ENCODE measurements at regions not wholly inside any gene's neighbourhood (a gene's known extent, or its start where the extent isn't known, plus 50 kb on each side); places are given as distances from the start of the nearest gene placed in this dataset.

DNA sequence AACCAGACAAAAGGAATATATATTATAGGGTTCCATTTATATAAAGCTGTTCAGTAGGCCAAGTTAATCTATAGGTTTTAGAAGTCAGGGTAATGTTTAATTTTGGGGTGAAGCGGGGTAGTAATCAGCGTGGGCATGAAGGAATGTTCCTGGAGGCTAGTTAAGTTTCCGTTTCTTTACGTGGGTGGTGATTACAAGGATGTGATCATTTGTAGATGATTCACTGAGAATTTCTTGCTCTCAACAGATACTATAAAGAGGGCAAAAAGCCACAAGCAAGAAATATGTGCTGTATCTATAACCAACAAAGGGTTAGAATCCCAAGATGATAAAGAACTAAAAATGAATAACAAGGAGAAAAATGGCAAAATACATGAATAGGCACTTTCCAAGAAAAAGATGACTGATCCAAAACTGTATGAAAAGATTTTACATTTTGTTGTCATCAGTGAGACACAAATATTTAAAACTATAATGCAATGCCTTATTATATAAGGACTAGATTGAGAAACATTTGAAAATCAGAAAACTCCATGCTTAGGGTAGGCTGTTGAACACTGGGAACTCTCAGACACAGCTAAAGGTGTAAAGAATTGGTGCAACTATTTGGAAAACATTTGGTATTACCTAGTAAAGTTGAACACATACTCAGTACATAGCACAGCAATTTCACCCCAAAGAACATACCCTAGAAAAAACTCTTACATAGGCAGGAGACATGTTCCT, 224.3 kb upstream of the S1PR3 start:
- no peak for DNase-seq

DNA sequence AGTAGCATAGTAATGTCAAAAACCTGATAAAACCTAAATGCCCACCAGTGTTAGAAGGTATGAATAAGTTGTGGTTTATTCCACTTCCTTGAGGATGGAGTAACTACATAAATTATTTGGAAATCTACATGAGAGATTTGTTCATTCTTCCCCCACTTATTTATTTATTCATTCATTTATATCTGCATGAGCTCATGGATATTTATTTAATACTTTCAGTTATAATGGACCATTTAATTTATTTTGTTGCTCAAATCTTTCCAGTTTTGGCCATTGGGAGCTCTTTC, 223.8 kb upstream of the S1PR3 start:
- no peak for DNase-seq

DNA sequence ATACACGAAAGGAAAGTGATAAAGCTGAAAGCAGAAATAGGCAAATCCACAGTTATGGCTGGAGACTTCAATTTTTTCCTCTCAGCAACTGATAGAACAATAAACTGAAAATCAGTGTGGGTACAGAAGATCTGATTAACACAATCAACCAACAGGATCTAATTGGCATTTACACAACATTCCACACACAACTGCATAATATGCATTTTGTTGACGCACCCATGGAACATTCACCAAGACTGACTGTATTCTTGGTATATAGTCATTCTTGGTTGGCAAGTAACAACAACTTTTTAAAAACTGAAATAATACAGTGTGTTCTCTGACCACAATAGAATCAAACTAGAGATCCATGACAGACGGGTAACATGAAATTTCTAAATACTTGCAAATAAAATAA, 218.7 kb upstream of the S1PR3 start:
- DNase-seq: no peak

DNA sequence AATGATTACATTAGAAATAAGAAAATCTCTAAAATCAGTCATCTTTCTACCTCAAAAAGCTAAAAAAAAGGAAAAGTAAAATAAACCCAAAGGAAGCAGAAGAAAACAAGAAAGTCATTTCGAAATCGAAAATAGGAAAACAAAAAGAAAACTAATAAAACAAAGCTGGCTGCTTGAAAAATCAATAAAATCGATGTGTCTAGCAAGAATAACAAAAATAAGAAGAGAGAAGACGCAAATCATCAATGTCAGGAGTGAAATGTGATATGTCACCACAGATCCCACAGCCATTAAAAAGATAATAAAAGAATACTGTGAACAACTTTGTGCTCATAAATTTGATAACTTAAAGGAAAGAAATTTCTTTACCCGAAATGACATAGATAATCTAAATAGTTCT, 218.1 kb upstream of the S1PR3 start:
- no peak for DNase-seq

DNA sequence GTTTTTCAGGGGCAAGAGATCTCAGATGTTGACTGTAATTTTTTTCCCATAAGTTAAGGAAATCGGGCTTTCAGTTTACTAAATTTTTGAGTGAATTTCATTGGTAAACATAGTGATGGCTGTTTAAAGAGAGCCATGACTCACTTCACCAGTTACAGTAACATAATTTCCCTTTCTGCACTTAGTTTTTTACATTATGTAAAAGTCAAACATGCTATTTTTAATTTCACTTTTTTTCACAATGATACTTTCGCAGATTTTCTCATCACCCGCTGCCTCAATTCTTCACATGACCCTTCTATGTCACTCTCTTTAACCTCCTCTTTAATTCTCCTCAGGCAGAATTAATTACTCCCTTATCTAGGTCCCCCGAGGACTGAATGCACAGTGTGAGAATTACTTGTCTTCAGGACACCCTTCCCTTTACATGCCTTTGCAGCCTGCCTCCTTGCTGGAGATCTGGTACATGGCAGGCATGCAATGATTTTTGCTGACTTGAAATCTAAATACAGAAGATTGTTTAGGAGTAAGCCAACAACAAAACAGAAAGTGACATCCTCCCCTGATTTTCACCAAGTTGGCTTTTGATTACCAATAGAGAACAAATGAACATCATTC, 217.5 kb upstream of the S1PR3 start:
- no peak for DNase-seq

DNA sequence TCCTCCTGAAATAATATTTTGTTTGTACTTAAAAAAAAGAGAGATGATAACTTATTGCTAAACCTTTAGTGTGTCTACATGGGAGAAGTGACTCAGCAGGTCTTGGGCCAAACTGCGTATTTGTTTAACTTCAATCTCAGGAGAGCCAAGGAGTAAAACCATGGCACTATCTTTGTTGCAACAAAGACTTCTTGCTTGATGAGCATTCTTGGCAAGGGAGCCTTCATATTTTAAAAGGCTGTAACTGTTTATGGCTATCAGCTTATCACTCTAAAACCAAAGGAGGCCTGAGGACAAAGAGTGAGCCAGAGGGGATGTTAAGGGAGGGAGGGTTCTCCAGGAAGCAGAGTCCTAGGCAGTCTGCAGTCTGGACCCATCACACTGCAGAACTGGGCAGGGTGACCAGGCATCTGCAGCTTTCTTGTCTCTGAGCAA, 216.2 kb upstream of the S1PR3 start:
- no peak for DNase-seq

DNA sequence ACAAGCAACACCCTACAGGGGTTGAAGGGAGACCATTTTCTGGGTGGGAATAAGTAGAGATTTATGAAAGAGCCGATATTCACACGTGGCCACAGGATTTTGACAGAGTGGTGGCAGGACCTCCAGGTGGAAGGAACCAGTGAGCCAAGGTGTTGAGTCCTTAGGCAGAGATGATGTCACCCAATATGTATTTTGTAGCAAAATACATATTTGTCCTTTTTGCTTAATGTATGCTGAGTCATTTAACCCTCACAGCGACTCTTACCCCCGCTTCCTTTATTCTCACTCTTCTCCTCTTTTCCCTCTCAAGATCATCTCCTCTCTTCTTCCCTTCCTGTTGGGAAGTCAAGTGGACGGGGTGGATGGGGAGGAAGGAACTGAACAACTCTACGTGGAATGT, 215.7 kb upstream of the S1PR3 start:
- no peak for DNase-seq

DNA sequence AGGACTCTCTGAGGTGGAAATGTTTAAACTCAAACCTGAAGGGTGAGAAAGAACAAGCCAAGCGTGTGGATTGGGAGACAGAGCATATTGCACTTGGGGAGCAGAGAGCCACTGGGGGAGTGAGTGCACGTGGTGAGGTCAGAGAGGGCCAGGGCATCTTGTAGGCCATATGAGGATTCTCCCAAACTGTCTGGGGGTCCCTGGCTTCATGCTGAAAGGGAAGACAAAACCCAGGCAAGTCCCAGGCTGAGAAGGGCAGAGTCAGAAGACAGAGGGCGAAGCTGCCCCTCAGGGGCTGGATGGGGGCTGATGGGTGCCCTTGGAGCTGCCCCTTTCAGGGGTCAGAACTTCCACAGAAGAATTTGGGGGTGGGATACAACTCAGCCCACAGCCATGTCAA, 215.3 kb upstream of the S1PR3 start:
- no peak for DNase-seq

DNA sequence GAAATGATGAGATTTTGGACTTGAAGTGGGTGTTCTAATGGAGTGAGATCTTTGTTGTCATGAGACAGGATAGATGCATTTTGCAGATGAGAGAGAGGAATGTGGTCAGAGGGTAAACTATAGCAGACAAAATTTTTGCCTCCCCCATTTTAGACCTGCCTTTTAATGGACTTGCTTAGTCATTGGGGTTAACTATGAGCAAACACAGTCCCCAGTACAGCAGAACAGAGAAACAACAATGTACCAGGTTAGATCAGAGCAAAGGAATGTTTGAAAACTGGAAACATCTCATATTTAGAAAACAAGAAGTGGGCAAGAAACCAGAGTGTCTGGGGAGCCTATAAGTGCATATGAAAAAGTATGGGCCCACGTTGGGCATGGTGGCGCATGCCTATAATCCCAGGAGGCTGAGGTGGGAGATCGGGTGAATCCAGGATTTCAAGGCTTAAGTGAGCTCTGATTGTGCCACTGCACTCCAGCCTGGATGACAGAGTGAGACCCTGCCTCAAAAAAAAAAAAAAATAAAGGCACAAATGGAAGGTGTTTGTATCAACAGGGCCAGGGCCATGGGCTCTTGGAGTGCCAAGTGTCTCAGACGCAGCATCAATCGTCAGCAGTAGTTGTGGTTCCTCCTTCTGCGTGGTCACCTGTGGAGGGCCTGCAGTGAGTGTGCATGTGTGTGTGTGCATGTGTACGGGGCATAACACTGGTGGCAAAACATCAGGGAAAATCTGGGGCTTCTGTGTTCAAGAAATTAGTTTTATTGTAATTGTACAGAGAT, 214.4 kb upstream of the S1PR3 start:
- no peak for DNase-seq

DNA sequence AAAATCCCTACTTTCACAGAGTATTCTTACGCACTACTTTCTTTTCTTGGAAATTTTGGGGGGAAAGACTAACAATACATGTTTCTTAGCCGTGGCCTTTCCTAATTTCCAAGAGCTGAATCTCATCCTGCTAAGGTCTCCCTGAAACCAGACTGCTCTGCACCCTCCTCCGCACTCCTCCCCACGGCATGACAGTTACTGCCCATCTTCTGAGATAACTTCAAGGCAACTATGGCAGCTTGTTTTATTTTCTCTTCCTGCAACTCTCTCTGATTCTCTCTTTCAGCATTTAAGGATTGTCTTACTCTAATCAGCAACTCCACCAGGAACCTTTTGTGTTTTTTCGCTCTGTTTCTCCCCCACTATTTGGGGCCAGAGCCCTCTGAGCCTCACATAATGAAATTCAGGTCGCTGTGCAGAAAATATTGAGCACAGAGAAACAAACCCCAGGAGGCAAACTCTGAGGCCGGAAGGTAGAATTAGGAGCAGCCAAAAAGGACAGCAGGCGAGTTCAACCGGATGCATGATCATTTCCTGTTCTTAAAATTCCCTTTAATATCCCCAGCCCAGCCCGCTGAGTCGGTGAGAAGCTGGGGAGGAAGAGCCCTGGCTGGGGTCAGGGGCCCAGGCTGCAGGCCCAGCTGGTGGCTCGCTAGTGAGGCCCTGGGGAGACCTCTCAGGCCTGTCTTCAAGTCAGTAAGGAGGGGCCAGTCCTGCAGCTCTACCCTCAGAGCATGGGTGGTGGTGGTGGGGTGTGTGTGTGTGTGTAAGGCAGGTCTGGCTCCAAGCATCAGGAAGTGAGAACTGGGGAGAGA, 213.6 kb upstream of the S1PR3 start:
- no peak for DNase-seq

DNA sequence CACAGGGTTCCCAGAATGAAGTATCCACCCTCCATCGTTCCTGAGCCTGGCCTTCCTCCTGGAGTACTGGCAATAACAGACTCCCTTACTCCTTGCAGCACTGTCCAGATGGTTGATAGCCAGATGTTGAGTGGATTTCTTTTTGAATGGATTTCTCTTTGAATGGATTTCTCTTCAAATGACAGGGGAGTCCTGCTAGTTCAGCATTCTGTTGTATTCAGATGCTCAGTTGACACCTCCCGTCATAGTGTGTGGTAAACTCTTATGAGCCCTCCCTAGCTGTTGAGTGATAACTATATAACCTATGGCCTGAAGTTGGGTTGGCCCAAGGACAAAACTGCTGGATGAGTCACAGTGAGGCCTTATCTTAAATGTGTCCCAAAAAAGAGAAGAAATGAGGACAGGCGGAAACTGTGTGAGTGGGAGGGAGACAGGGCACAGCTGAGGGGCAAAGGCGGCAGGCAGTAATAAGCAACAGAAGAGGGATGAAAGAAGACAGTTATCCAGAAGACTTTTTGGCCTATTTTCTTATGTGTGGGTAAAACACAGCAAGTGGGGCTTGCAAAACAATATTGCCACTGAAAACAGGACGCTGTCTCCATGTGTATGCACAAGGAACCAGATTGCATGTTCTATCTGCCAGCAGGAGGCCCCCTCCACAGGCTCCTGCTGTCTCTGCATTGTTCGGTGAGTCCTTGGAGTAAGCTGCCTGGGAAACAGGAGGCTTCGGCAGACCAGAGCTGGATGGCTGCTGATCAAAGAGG, 209.5 kb upstream of the S1PR3 start:
- no peak for DNase-seq

DNA sequence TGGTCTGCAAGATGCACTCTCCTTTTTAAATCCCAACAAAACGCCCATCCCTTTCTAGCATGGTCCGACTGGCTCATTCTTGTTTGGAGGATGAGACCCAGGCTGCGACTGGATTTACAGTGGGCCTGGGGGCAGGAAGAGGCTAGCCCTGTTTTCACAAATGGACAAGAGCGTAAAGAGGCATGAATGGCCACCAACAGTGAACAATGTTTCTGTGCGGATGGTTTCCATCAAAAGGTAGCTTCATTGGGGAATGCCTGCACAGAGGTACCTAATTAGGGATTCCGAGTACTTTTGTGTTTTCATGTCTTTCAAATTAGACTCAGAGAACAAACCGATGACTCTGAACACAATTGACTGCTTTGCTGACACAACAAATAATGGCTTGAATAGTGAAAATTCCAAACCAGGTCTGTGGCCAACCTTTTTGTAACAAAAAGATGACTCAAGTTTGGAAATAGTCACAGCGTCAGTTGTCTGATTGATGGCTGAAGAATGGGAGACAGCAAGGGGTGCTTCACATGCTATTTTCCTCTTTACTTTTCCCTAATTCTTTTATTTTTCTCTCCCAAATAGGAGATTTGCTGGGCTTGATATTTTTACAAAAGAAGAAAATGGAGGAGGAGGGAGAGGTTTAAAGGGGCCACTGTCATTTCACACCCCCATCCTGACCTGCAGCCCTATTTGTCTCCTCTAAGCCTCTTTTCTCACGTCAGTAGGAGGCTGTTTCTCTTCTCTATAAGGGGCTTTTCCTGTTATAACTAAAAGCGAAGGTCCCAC, 208.1 kb upstream of the S1PR3 start:
- no peak for DNase-seq

DNA sequence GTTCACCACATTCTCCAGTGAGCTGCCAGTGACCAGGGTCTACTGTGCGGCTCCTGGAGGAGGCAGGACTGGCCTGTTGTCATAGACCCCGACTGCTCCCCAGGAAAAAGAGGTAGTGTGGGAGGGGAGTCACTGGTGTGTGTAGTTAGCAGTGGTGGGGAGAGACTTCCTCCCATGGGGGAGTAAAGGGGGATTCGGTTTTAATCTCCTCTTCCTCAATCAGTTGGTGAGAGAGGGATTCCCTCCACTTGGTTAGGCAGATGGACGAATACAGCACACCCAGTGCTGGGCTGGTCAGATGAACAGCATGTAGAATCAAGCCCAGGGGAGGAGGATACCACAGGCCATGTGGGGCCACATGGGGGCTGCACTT, 207.6 kb upstream of the S1PR3 start:
- no peak for DNase-seq

DNA sequence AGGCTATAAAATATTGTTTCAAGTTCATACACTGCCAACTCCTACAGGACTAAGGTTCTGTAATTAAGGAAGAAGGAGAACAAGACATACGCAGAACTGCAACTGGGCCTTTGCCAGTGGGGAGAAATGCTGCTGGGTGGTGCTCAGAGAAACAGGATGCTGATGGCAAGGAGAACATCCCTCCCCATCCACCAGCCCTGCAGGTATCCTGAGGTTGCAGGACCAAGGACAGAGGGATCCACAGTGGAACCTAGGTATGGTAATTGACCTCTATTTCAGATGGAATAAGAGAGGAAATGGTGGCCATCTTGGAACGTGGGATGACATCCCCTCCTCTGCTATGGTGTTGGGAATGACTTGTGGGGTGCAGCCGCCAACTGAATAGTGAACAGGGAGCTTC, 206.3 kb upstream of the S1PR3 start:
- DNase-seq: no peak

DNA sequence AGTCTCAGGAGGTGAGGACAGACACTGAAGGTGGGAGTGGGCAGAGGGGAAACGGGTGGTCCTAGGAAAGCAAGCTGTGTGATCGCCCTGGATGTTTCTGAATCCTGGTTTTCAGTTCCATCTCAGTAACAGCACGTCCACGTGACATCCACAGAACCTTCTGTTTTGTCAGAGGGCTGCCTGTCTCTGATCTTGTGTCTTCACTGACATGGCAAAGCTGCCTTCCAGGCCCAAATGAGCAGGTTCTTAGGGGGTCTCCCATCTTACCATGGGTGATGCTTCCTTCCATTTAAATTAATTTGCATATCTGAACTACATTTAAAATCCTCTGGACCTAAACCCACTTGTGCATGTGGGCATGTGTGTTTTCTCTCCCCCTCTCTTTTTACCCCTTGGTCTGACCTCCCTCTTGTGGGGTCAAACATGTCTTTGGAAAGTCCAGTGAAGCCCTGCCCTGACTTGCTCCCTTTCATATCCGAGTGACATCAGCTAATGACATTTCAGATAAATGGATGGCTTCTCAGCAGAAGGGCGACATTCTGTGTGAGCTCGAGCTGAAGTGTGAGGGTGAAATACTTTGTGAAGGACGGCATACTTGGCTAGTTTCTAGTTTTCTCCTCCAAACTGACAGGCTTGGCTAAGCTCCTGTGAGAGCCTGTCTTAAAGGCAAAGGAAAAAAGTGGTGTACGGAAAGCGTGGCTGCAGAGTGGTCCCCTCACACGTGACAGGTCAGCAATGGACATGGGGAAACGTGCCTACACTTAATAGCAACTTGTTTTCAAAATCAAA, 204.8 kb upstream of the S1PR3 start:
- DNase-seq: no peak

DNA sequence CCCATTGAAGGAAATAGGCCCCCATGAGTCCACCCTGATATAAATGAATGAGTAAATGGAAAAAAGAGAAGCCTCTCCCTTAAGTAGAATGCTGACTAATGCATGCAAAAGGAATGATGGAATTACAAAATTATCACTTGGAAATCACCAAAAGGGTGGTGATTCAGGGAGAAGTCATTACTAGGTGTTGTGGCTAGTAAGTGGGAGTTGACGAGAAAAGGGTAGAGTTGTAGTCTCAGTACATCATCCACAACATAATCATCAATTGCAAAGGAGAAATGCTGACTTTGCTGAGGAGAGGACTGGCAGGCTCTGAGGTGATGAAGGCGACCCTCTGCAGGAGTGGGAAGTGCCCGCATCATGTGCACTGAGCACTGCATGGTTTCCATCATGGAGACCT, 201.5 kb upstream of the S1PR3 start:
- DNase-seq: no peak

DNA sequence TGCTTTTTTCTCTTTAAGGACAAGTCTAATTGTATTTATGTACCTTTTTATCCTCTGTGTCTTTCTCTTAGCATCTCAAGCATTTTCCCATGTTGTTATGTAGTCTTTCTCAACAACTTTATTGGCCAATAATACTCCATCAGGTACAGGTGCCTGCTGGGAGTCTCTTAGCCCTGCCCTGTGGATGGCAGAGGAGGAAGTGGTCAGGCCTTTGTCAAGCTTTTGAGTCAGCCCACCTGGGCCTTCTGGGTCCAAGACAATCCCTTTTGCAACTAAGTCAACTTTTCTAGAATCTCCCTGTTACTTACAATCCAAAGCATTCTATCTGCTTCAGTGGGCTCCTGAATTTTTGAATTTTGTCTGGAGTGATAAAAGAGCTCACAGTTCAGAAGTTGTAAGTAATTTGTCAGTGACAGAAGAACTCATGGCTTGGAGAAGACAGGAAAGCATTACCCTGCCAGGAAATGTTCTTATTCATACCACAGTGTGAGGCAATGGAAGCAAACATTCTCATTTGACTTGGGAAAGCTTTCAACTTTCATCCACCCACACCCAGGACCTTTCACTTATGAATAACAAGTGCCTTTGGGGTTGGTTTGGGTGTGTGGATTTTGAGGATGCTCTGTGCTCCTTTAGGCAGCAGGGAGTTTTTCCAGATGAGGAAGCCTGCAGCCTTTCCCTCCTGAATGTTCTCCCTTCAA, 200.0 kb upstream of the S1PR3 start:
- no peak for DNase-seq

DNA sequence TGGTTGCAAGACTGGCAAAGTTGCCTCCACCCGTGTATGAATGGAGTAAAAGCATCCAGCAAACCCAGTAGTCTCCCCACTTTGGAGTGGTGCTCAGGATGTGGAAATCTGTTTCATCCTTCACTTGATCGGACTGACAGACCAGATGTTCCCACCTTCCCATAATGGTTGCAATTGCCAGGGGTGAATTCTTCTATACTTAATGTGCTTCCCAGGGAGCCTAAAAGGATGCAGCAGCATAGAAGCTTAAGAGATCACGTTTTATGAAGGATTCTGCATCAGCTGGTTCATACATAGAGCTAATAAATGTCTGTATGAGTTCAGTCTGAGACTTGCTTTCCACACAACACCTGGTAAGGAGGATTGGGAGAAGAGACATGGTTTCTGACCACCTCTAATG, 198.8 kb upstream of the S1PR3 start:
- DNase-seq: no peak

DNA sequence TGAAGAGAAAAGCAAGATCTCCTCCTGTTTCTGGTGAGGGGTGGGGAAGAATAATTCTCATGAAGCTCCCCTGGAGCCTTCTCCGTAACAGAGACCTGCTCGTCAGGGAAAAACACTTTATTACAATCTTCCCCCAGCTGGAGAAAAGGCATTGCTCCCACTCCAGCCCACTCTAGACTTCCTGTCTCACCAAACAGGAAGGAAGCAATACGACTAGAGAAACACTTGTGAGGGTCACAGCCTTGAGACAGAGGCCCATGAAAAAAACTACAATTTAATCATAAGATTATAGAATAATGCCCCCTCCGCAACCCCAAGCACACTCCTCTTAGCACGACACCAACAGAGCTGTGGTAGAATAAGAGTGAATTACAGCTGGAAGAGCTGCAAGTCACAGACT, 197.2 kb upstream of the S1PR3 start:
- DNase-seq: no peak

DNA sequence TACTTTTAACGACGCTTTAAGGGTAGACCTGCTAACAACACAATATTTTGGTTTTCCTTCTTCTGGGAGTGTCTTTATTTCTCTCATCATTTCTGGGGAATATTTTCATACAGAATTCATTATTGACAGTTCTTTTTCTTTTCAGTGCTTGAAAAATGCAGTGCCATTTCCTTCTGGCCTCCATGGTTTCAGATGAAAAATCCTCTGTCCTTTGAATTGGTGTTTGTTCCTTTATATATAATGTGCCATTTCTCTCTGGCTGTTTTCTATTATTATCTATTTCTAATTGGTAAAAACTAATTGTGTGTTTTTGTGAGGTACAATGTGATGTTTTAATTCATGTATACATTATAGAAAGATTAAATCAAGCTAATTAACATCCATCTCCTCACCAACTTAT, 194.3 kb upstream of the S1PR3 start:
- DNase-seq: no peak

DNA sequence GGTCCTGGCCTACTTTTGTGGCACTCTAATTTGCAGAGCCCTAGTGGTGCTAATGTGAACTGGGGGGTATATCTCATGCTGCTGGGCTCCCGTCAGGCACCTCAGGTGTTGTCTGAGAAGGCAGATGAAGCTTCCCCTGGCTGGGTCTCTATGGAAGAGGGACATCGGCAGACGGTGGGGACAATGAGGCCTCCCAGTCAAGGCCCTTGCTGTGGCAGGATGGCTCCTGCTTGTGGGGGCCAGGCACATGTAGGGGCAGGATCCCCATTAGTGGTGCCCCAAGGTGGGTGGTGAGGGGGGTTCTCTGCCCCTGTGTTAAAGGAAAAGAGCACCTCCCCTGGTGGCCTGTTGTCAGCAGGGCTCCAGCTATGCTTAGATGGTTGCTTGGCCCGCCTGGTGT, 192.8 kb upstream of the S1PR3 start:
- no peak for DNase-seq
